AG10803 (cell line): ENCODE measurements at regions not wholly inside any gene's neighbourhood (a gene's known extent, or its start where the extent isn't known, plus 50 kb on each side); places are given as distances from the start of the nearest gene placed in this dataset.

Experiments used
- DNase-seq: peaks from one replicate; pipeline ENCODE4 v3.0.0; 2010; ENCODE audit warnings: low read depth
- H3K4me3 ChIP-seq: 2 replicates; pipeline ENCODE4 v1.5.1; 2011; ENCODE audit warnings: mild to moderate bottlenecking, low read length, control low read depth
- TF ChIP-seq, protein P1 (sequence below): conservative IDR thresholded peaks from 2 replicates; pipeline ENCODE4 v1.5.1; 2011; ENCODE audit warnings: mild to moderate bottlenecking, low read length, control low read depth, inconsistent platforms

DNA sequence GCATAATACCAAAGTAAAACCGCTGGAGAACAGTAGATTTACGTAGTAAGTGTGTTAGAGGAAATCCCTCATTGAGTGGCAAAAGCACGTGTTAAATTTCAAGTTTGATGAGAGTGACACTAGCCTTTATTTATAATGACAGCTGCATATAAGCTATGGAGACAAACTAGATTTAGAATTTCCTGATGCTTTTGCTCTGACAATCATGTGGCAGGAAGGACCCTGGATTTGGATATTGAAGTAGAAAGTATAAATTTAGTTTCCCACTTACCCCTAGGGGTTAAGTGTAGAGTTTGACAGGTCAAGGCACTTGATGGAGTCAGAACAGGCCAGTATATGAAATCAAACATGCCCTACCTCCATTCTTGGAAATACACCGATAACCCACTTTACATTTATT is 983.1 kb downstream of the FLRT2 start:
- DNase-seq, result no peak
- H3K4me3 ChIP-seq, result no peak overlapping the region

DNA sequence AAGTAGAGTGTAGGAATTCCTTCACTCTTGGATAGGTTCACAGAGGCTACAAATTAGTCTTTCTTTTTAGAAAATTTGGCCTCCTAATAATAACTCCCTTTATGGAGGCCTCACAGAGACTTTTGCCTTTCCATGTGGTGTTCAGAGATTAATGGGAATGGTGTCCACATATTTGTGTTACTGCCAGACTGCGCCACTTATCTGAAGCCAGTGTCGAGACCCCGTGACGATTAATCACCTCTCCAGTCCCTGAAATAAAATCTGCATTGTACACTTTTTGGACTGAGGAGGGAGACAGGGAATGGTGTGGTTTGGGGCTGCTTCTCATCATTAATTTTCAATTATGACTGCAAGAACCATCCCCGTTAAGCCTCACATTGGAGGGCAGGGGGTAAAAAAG is 980.5 kb downstream of the FLRT2 start:
- DNase-seq, result no peak
- H3K4me3 ChIP-seq, result no peak overlapping the region
- TF ChIP-seq, protein P1, sequence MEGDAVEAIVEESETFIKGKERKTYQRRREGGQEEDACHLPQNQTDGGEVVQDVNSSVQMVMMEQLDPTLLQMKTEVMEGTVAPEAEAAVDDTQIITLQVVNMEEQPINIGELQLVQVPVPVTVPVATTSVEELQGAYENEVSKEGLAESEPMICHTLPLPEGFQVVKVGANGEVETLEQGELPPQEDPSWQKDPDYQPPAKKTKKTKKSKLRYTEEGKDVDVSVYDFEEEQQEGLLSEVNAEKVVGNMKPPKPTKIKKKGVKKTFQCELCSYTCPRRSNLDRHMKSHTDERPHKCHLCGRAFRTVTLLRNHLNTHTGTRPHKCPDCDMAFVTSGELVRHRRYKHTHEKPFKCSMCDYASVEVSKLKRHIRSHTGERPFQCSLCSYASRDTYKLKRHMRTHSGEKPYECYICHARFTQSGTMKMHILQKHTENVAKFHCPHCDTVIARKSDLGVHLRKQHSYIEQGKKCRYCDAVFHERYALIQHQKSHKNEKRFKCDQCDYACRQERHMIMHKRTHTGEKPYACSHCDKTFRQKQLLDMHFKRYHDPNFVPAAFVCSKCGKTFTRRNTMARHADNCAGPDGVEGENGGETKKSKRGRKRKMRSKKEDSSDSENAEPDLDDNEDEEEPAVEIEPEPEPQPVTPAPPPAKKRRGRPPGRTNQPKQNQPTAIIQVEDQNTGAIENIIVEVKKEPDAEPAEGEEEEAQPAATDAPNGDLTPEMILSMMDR, result no peak

More for the DNA sequence above, 983.1 kb downstream of the FLRT2 start:
- TF ChIP-seq, protein P1, result no peak

DNA sequence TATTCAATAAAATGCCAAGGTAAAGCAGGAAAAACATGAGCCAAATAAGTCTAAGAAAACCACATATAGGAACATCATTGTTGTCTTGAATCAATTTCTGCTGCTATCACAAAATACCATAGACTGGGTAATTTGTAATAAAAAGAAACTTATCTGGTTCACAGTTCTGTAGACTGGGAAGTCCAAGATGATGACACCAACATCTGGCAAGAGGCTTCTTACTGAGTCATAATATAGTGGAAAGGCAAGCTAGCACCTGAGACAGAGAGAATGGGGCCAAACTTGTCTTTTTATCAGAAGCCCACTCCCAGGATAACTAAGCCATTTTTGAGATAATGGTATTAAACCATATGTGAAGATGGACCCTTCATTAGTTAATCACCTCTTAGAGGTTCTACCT is 975.9 kb downstream of the FLRT2 start:
- no peak for DNase-seq
- TF ChIP-seq, protein P1, result no peak
- H3K4me3 ChIP-seq, result no peak overlapping the region

DNA sequence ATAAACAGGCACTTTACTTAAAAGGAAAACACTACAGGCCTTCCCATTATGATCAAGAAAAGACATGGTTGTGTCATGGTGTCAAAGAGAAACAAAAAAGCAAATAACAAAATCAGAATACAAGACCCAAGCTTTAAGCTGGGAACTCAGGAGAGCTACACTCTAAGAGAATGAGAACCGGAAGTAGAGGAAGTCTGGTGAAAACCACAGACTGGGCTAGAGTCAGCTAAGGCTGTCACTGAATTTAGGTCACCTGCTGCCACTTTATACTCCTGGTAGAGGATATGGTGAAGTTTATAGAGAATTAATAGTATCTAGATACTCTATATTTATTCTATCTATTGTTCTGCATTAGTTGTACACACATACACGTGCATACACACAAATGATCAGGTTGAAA is 971.7 kb downstream of the FLRT2 start:
- H3K4me3 ChIP-seq, result no peak overlapping the region
- DNase-seq, result no peak
- TF ChIP-seq, protein P1, result no peak

DNA sequence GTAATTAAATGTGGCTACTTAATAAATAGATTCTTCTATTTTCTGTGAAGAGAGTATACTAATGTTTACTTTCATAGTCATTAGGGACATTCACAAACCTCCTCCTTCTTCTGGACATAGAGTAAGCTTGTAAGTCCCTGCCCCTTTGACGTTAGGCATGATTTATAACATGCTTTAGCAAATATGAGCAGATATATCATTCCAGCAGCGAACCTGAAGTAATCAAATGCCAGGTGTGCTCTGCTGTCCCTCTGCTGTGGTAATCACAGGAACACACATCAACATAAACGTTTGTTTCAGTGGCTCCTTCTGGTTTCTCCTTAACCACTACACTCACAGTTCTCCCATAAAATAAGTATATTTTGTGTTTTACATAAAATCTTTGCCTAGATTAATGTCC is 961.8 kb downstream of the FLRT2 start:
- no peak overlapping the region for H3K4me3 ChIP-seq
- TF ChIP-seq, protein P1, result no peak
- DNase-seq, result no peak

DNA sequence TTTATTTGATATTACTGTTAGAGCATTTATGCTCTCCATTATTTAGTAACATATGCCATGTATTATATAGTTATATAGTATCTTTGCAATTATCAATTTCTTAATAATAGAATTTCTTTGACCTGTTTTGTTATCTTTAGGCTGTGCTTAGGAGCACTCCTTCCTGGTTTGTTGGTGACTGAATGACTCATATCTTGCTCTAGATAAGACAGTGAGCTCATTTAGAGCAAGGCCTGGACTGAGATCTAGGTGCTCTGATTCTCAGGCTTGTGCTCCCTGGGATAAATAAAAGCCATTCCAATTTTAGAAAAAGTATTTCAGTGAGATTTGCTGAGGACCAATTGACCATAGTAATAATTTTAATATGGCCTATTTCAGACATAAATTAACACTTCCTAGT is 951.2 kb downstream of the FLRT2 start:
- H3K4me3 ChIP-seq, result no peak overlapping the region
- DNase-seq, result no peak
- TF ChIP-seq, protein P1, result no peak

DNA sequence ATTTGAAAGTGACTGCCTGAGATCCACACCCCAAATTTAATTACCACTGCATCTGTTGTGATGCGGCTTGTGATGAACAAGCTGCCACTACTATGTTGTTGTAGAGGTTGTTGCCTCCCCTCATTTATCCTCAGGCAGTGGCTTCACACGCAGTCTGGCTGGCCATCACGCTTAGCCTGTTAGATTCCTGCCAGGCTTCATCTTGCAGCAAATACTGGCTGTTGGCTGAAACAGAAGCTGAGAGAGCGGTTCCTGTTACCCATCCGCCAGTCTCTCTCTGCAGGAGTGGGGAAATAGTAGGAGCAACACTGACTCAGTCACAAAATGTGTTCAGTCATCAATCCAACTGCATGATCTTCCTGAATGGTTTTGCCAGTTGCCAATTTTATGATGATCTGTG is 934.4 kb downstream of the FLRT2 start:
- TF ChIP-seq, protein P1, result no peak
- DNase-seq, result peak; percentile 1
- H3K4me3 ChIP-seq, result no peak overlapping the region
